ENCODE measurements at regions not wholly inside any gene's neighbourhood (a gene's known extent, or its start where the extent isn't known, plus 50 kb on each side); places are given as distances from the start of the nearest gene placed in this dataset.

- no peaks in the 10 kb centered on the region for H3F3A ChIP-seq (ENCODE audit: insufficient read depth, low read depth)
- H3K9me3 ChIP-seq (ENCODE audit: insufficient read depth, low read depth): no peaks in the 10 kb centered on the region; the same call in 1 of the 2 replicates
- no peaks in the 10 kb centered on the region for H3K79me2 ChIP-seq (ENCODE audit: low read depth)
- H2AFZ ChIP-seq: no peak overlapping the region
- POLR2A ChIA-PET (ENCODE audit: unreplicated experiment): no interaction called here
- no peaks in the 10 kb centered on the region for H3K9me2 ChIP-seq (ENCODE audit: insufficient read depth)
- H3K36me3 ChIP-seq (ENCODE audit: low read depth): no peaks in the 10 kb centered on the region
- no peak overlapping the region for H3K4me2 ChIP-seq
- no peak for TF ChIP-seq EZH2 (IDR thresholded peaks at IDR 0.05; ENCODE audit: low read depth)
- TF ChIP-seq CTCF (conservative IDR thresholded peaks at IDR 0.05): no peak
- H3K4me1 ChIP-seq (replicated peaks; ENCODE audit: insufficient read depth): no peaks in the 10 kb centered on the region
- intact Hi-C loops (cut with micrococcal nuclease; ENCODE audit: unreplicated experiment): no loop called here
- no peak overlapping the region for H3K4me3 ChIP-seq
- no peaks in the 10 kb centered on the region for H3K27me3 ChIP-seq (ENCODE audit: insufficient read depth, low read depth)
- no peak overlapping the region for H3K27ac ChIP-seq
- DNase-seq: no peak
- no peaks in the 10 kb centered on the region for H4K20me1 ChIP-seq (ENCODE audit: insufficient read depth)
- CTCF ChIA-PET: no interaction called here
- BruUV-seq (replicated peaks): no TSS peak
Observed at GRCh38 chr3:66747696-66748095, 246.9 kb upstream of the LRIG1 start.

- intact Hi-C loops (cut with micrococcal nuclease; ENCODE audit: unreplicated experiment): no loop called here
- Histone ChIP-seq H3K9me3 (ENCODE audit: insufficient read depth, low read depth) (no peaks in the 10 kb centered on the region; the same call in 1 of the 2 replicates), H3K4me2 (no peak overlapping the region), H3K27ac (no peak overlapping the region), H3K4me3 (no peak overlapping the region), H2AFZ (no peak overlapping the region), H4K20me1 (ENCODE audit: insufficient read depth) (no peaks in the 10 kb centered on the region), H3K36me3 (ENCODE audit: low read depth) (no peaks in the 10 kb centered on the region), H3K27me3 (ENCODE audit: insufficient read depth, low read depth) (no peaks in the 10 kb centered on the region), H3K4me1 (replicated peaks; ENCODE audit: insufficient read depth) (no peaks in the 10 kb centered on the region), H3K79me2 (ENCODE audit: low read depth) (no peaks in the 10 kb centered on the region), H3K9me2 (ENCODE audit: insufficient read depth) (no peaks in the 10 kb centered on the region), H3F3A (ENCODE audit: insufficient read depth, low read depth) (no peaks in the 10 kb centered on the region)
- BruUV-seq (replicated peaks): no TSS peak
- DNase-seq: no peak
- CTCF ChIA-PET: no interaction called here
- POLR2A ChIA-PET (ENCODE audit: unreplicated experiment): no interaction called here
- TF ChIP-seq EZH2 (IDR thresholded peaks at IDR 0.05; ENCODE audit: low read depth): no peak
- TF ChIP-seq CTCF (conservative IDR thresholded peaks at IDR 0.05): no peak
Observed at GRCh38 chr3:66748175-66748876, 247.5 kb upstream of the LRIG1 start.

- Histone ChIP-seq H3K4me1 (replicated peaks; ENCODE audit: insufficient read depth) (no peaks in the 10 kb centered on the region), H3K27me3 (ENCODE audit: insufficient read depth, low read depth) (no peaks in the 10 kb centered on the region), H3K4me3 (no peak overlapping the region), H3K9me2 (ENCODE audit: insufficient read depth) (no peaks in the 10 kb centered on the region), H3K4me2 (no peak overlapping the region), H3K36me3 (ENCODE audit: low read depth) (no peaks in the 10 kb centered on the region), H3K9me3 (ENCODE audit: insufficient read depth, low read depth) (no peaks in the 10 kb centered on the region), H3K79me2 (ENCODE audit: low read depth) (no peaks in the 10 kb centered on the region), H3F3A (ENCODE audit: insufficient read depth, low read depth) (no peaks in the 10 kb centered on the region), H2AFZ (no peak overlapping the region), H3K27ac (no peak overlapping the region), H4K20me1 (ENCODE audit: insufficient read depth) (no peaks in the 10 kb centered on the region)
- DNase-seq: no peak
- BruUV-seq (replicated peaks): no TSS peak
- ChIA-PET CTCF (no interaction called here), POLR2A (ENCODE audit: unreplicated experiment) (no interaction called here)
- intact Hi-C loops (cut with micrococcal nuclease; ENCODE audit: unreplicated experiment): no loop called here
- TF ChIP-seq CTCF (conservative IDR thresholded peaks at IDR 0.05) (no peak), EZH2 (IDR thresholded peaks at IDR 0.05; ENCODE audit: low read depth) (no peak)
Observed at GRCh38 chr3:66751842-66752241, 246.3 kb upstream of the KBTBD8 start.
